ENCODE measurements at regions not wholly inside any gene's neighbourhood (a gene's known extent, or its start where the extent isn't known, plus 50 kb on each side); places are given as distances from the start of the nearest gene placed in this dataset.

DNA sequence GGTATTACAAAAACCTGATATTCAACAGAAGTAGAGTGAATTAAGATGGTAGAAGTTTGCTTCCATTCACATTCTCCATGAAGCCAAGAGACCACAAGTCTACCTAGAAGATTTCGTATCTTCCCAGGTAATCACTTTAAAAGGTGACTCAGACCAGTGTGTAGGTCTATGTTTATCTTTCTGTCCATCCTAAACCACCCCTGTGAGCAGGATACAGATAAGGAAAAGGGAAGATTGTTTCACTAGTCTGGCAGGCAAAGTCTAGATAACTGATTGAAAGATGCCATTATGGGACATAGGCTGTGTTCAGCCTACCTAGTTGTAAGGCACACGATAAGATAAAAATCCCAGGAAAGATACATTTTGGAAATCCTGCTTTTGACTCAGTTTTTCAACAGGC lies 244.3 kb upstream of the NWD2 start:
- no peak for DNase-seq
- Histone ChIP-seq H3K36me3 (ENCODE audit: low read depth, missing control alignments) (no peaks in the 10 kb centered on the region), H3K4me3 (no peak overlapping the region), H3K27ac (no peak overlapping the region), H3K9me3 (no peaks in the 10 kb centered on the region), H3K27me3 (no peaks in the 10 kb centered on the region), H3K4me1 (no peaks in the 10 kb centered on the region)
- 91 to 95% methylated on average over 2 of the region's 2 CpGs for WGBS, 2 donors
- no peak for TF ChIP-seq POLR2A (IDR thresholded peaks at IDR 0.05)
- TF ChIP-seq, protein P1, sequence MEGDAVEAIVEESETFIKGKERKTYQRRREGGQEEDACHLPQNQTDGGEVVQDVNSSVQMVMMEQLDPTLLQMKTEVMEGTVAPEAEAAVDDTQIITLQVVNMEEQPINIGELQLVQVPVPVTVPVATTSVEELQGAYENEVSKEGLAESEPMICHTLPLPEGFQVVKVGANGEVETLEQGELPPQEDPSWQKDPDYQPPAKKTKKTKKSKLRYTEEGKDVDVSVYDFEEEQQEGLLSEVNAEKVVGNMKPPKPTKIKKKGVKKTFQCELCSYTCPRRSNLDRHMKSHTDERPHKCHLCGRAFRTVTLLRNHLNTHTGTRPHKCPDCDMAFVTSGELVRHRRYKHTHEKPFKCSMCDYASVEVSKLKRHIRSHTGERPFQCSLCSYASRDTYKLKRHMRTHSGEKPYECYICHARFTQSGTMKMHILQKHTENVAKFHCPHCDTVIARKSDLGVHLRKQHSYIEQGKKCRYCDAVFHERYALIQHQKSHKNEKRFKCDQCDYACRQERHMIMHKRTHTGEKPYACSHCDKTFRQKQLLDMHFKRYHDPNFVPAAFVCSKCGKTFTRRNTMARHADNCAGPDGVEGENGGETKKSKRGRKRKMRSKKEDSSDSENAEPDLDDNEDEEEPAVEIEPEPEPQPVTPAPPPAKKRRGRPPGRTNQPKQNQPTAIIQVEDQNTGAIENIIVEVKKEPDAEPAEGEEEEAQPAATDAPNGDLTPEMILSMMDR (IDR thresholded peaks at IDR 0.05), result no peak
- intact Hi-C loops (cut with DNase I; ENCODE audit: low total_unique reads), result no loop called here

DNA sequence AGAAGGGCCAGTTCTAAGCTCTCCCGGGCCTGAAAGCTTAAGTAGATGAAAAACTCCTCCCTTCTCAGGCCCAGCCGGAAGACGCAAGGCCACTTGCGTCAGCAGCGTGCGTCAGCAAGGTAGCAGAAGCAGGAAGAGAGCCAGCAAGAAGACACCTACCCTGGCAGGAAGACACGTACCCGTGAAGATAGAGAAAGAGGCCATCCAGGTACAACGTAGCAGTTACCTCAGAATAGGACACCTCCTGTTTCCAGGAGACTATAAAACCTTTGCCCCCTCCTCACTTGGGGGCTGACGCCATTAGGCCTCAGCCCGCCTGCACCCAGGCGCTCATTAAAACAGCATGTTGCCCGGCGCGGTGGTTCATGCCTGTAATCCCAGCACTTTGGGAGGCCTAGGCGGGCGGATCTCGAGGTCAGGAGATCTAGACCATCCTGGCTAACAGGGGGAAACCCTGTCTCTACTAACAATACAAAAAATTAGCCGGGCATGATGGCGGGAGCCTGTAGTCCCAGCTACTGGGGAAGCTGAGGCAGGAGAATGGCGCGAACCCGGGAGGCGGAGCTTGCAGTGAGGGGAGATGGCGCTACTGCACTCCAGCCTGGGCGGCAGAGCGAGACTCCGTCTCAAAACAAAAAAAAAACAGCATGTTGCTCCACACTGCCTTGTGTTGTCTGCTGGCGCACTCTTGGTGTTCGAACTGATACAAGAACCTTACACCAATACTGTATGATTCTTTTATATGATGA lies 242.7 kb upstream of the NWD2 start:
- peak overlapping the region; percentile 29 to 49 for H3K4me3 ChIP-seq
- 56 to 80% methylated on average over 27 to 30 of the region's 30 CpGs for WGBS, 2 donors
- no peak overlapping the region for H3K27ac ChIP-seq
- TF ChIP-seq, protein P1 (IDR thresholded peaks at IDR 0.05), result no peak
- no peak for TF ChIP-seq POLR2A (IDR thresholded peaks at IDR 0.05)
- no peaks in the 10 kb centered on the region for H3K27me3 ChIP-seq
- H3K4me1 ChIP-seq, result no peaks in the 10 kb centered on the region
- H3K9me3 ChIP-seq, result no peaks in the 10 kb centered on the region
- H3K36me3 ChIP-seq (ENCODE audit: low read depth, missing control alignments), result no peaks in the 10 kb centered on the region
- intact Hi-C loops (cut with DNase I; ENCODE audit: low total_unique reads), result no loop called here
- peak; percentile 63 for DNase-seq

DNA sequence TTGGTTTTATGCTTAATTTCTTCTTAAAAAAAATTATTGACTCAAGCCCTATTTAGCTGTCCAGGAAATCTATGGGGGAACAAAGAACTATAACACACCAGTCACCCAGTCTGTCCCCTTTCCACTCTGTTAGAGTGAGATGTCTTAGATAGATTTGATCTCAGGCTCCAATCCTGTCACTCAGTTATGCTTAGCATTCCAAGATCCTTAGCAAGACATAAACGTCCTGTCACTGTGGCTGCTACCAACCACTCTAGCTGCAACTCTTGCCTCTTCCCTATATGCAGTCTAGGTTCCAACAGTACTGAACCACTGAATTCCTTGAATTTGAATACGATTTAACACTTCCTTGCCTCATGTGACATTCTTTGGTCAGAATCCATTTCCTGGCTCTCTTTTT lies 241.9 kb upstream of the NWD2 start:
- no peaks in the 10 kb centered on the region for H3K4me1 ChIP-seq
- DNase-seq, result no peak
- TF ChIP-seq POLR2A (IDR thresholded peaks at IDR 0.05), result no peak
- H3K27me3 ChIP-seq, result no peaks in the 10 kb centered on the region
- H3K9me3 ChIP-seq, result no peaks in the 10 kb centered on the region
- H3K27ac ChIP-seq, result no peak overlapping the region
- WGBS, 2 donors, result 41 to 51% methylated on average over 2 of the region's 2 CpGs
- H3K36me3 ChIP-seq (ENCODE audit: low read depth, missing control alignments), result no peaks in the 10 kb centered on the region
- H3K4me3 ChIP-seq, result no peak overlapping the region
- intact Hi-C loops (cut with DNase I; ENCODE audit: low total_unique reads), result no loop called here

DNA sequence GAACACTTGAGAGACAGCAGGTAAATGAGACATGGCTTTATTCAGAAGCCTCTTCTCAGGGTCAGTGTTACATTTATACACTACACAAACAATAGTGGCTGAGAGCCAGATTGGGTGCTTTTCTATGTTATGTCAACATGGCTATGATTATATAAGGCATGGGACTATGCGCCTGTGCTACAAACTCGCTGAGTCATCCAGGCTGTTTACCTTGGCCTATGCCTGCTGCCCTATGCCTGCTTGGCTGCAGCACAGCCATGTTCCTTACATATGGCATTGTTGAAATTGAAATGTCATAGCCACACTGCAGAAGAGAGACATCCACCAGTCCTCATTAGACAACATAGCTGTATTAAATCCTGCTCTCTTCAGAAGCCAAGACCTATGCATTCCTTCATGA lies 236.3 kb upstream of the NWD2 start:
- no peaks in the 10 kb centered on the region for H3K4me1 ChIP-seq
- H3K27me3 ChIP-seq, result no peaks in the 10 kb centered on the region
- intact Hi-C loops (cut with DNase I; ENCODE audit: low total_unique reads), result no loop called here
- H3K36me3 ChIP-seq (ENCODE audit: low read depth, missing control alignments), result no peaks in the 10 kb centered on the region
- 42 to 45% methylated on average over 2 of the region's 2 CpGs for WGBS, 2 donors
- TF ChIP-seq POLR2A (IDR thresholded peaks at IDR 0.05), result no peak
- TF ChIP-seq, protein P1 (IDR thresholded peaks at IDR 0.05), result no peak
- no peak for DNase-seq
- H3K9me3 ChIP-seq, result no peaks in the 10 kb centered on the region
- no peak overlapping the region for H3K27ac ChIP-seq
- H3K4me3 ChIP-seq, result no peak overlapping the region

DNA sequence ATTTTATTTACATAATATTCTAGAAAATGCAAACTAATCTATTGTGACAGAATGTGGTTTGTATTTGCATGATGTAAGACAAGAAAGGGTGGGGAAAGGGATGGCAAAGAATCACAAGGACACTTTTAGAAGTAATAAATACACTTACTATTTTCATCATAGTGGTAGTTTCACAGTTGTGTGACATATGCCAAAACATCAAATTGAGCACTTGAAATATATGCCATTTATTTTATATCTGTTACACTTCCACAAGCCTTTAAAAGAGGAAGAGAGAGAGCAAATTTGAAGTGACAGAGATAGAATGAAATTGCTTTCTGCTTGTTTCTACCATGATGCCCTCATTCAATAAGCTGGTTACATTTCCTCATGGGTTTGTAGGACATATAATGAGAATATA lies 230.0 kb upstream of the NWD2 start:
- Histone ChIP-seq H3K36me3 (ENCODE audit: low read depth, missing control alignments) (no peaks in the 10 kb centered on the region), H3K27me3 (no peaks in the 10 kb centered on the region), H3K4me3 (no peak overlapping the region), H3K9me3 (no peaks in the 10 kb centered on the region), H3K4me1 (no peaks in the 10 kb centered on the region), H3K27ac (no peak overlapping the region)
- no peak for TF ChIP-seq POLR2A (IDR thresholded peaks at IDR 0.05)
- TF ChIP-seq, protein P1 (IDR thresholded peaks at IDR 0.05), result no peak
- intact Hi-C loops (cut with DNase I; ENCODE audit: low total_unique reads), result no loop called here
- DNase-seq, result no peak
